H1 (cell line): ENCODE measurements at regions not wholly inside any gene's neighbourhood (a gene's known extent, or its start where the extent isn't known, plus 50 kb on each side); places are given as distances from the start of the nearest gene placed in this dataset.

ENCODE experiments used
- CTCF ChIA-PET: fragments of 300-600 bp; sonication (Branson Sonifier 250); formaldehyde crosslinking; loops from one replicate; lab custom pipeline; 2021; ENCODE audit not compliant: partially characterized antibody; lab: Charles Lee
- POLR2A ChIA-PET: fragments of 300-600 bp; sonication (Branson Sonifier 250); formaldehyde crosslinking; loops from one replicate; lab custom pipeline; 2021; ENCODE audit warnings: inconsistent platforms; ENCODE audit not compliant: partially characterized antibody; lab: Charles Lee
- DNase-seq, 2 experiments: peaks; one replicate each; pipeline versions ENCODE4 v3.0.0 to v3.0.0-alpha.2; 2010 to 2022; ENCODE audit warnings: low spot score in 2 of 2, low read depth in 1 of 2, mixed read lengths in 1 of 2
- FAIRE-seq: peaks from 2 replicates; lab custom pipeline; 2011; peaks lifted over from hg19 to GRCh38; lab: Jason Lieb, UNC
- H2AFZ ChIP-seq: 2 replicates; pipeline ENCODE4 v1.8.1; 2012; ENCODE audit warnings: low read length, inconsistent platforms
- H2AK5ac ChIP-seq: 2 replicates; pipeline ENCODE4 v1.6.1; 2013; ENCODE audit warnings: low read depth, low read length
- H2BK120ac ChIP-seq: replicated peaks from 2 replicates; pipeline ENCODE3; 2013; ENCODE audit warnings: low read depth, low read length, inconsistent platforms
- H2BK12ac ChIP-seq: 2 replicates; pipeline ENCODE4 v1.6.1; 2013; ENCODE audit warnings: low read depth, low read length
- H2BK15ac ChIP-seq: 2 replicates; pipeline ENCODE4 v1.6.1; 2013; ENCODE audit warnings: low read length
- H2BK20ac ChIP-seq: 2 replicates; pipeline ENCODE4 v1.6.1; 2013; ENCODE audit warnings: low read length
- H2BK5ac ChIP-seq: 2 replicates; pipeline ENCODE4 v1.6.1; 2013; ENCODE audit warnings: low read depth, low read length
- H3K14ac ChIP-seq: 2 replicates; pipeline ENCODE4 v1.6.1; 2013; ENCODE audit warnings: inconsistent platforms; ENCODE audit not compliant: insufficient read length
- H3K18ac ChIP-seq: 2 replicates; pipeline ENCODE4 v1.6.1; 2013; ENCODE audit warnings: low read length; ENCODE audit errors: extremely low read depth
- H3K23ac ChIP-seq: 2 replicates; pipeline ENCODE4 v1.6.1; 2013; ENCODE audit warnings: inconsistent platforms; ENCODE audit not compliant: insufficient read length
- H3K23me2 ChIP-seq: 2 replicates; pipeline ENCODE4 v1.6.1; 2013; ENCODE audit warnings: low read depth, low read length
- H3K27ac ChIP-seq: 2 replicates; pipeline ENCODE4 v1.6.1; 2011; ENCODE audit warnings: low read depth, low read length, inconsistent platforms
- H3K27me3 ChIP-seq, 4 experiments: replicated peaks in 1 of 4; 1 replicate in 1 of 4; 2 replicates in 3 of 4; pipeline versions ENCODE4 v1.6.1 to v1.8.1; 2011 to 2013; ENCODE audit warnings: low read length in 3 of 4, mild to moderate bottlenecking in 3 of 4, inconsistent platforms in 2 of 4, mixed read lengths in 2 of 4, moderate library complexity in 1 of 4; ENCODE audit not compliant: control insufficient read depth in 3 of 4, insufficient read depth in 3 of 4; ENCODE audit errors: extremely low read depth in 1 of 4
- H3K36me3 ChIP-seq, 4 experiments: 2 replicates each; pipeline versions ENCODE4 v1.6.1 to v1.8.1; 2011 to 2013; ENCODE audit warnings: mild to moderate bottlenecking in 4 of 4, low read length in 3 of 4, moderate library complexity in 2 of 4, control low read depth in 1 of 4, inconsistent platforms in 1 of 4; ENCODE audit not compliant: insufficient read depth in 4 of 4, control insufficient read depth in 2 of 4
- H3K4ac ChIP-seq: replicated peaks from 2 replicates; pipeline ENCODE3; 2013; ENCODE audit warnings: low read length, low read depth, mixed read lengths, inconsistent platforms; ENCODE audit not compliant: insufficient read length
- H3K4me1 ChIP-seq, 4 experiments: replicated peaks in 1 of 4; 1 replicate in 1 of 4; 2 replicates in 3 of 4; pipeline versions ENCODE4 v1.6.1 to v1.8.1; 2011 to 2013; ENCODE audit warnings: low read length in 3 of 4, inconsistent platforms in 2 of 4, mixed read lengths in 1 of 4; ENCODE audit not compliant: insufficient read depth in 4 of 4, control insufficient read depth in 3 of 4
- H3K4me2 ChIP-seq, 2 experiments: 2 replicates each; pipeline versions ENCODE4 v1.6.1 to v1.8.1; 2011 to 2013; ENCODE audit warnings: low read depth in 2 of 2, low read length in 2 of 2, control low read depth in 1 of 2, inconsistent platforms in 1 of 2, mild to moderate bottlenecking in 1 of 2; ENCODE audit not compliant: insufficient read depth in 1 of 2
- H3K4me3 ChIP-seq, 4 experiments: fragments of 200-600, 300-600 bp in 1 of 4; sonication (generic), shearing (Covaris generic), sonication (Bioruptor Twin) in 1 of 4; 2 replicates each; pipeline versions ENCODE4 v1.5.1 to v1.8.1; 2011 to 2016; ENCODE audit warnings: low read length in 4 of 4, low read depth in 3 of 4, control low read depth in 2 of 4, inconsistent platforms in 2 of 4, mild to moderate bottlenecking in 2 of 4, mixed read lengths in 1 of 4, moderate library complexity in 1 of 4; ENCODE audit not compliant: insufficient read depth in 2 of 4; ENCODE audit errors: extremely low read depth in 1 of 4
- H3K56ac ChIP-seq: replicated peaks from 2 replicates; pipeline ENCODE3; 2013; ENCODE audit warnings: low read depth, mild to moderate bottlenecking, mixed read lengths, low read length, inconsistent platforms; ENCODE audit not compliant: insufficient read length
- H3K79me1 ChIP-seq: 2 replicates; pipeline ENCODE4 v1.6.1; 2013; ENCODE audit warnings: low read depth, low read length, control low read depth
- H3K79me2 ChIP-seq, 2 experiments: 2 replicates each; pipeline versions ENCODE4 v1.6.1 to v1.8.1; 2012 to 2013; ENCODE audit warnings: low read length in 2 of 2, mild to moderate bottlenecking in 2 of 2, inconsistent platforms in 1 of 2; ENCODE audit not compliant: insufficient read depth in 2 of 2, control insufficient read depth in 1 of 2
- H3K9ac ChIP-seq, 4 experiments: replicated peaks in 1 of 4; 1 replicate in 1 of 4; 2 replicates in 3 of 4; pipeline versions ENCODE4 v1.6.1 to v1.8.1; 2011 to 2013; ENCODE audit warnings: low read depth in 3 of 4, low read length in 3 of 4, control low read depth in 2 of 4, mild to moderate bottlenecking in 2 of 4, moderate library complexity in 2 of 4, inconsistent platforms in 1 of 4; ENCODE audit errors: extremely low read depth in 1 of 4
- H3K9me3 ChIP-seq, 2 experiments: 2 replicates each; pipeline versions ENCODE4 v1.6.1 to v1.8.1; 2012 to 2013; ENCODE audit warnings: mild to moderate bottlenecking in 2 of 2, moderate library complexity in 2 of 2, control low read depth in 1 of 2, inconsistent platforms in 1 of 2, low read depth in 1 of 2, low read length in 1 of 2, mixed read lengths in 1 of 2; ENCODE audit not compliant: insufficient read depth in 2 of 2
- H4K20me1 ChIP-seq, 2 experiments: replicated peaks in 1 of 2; 2 replicates each; pipeline versions ENCODE3 to v1.8.1; 2011 to 2013; ENCODE audit warnings: inconsistent platforms in 2 of 2, low read length in 2 of 2, mild to moderate bottlenecking in 1 of 2; ENCODE audit not compliant: insufficient read depth in 2 of 2, control insufficient read depth in 1 of 2
- H4K5ac ChIP-seq: 2 replicates; pipeline ENCODE4 v1.6.1; 2013; ENCODE audit warnings: low read length, low read depth, mixed read lengths, inconsistent platforms; ENCODE audit not compliant: insufficient read length
- H4K8ac ChIP-seq: 2 replicates; pipeline ENCODE4 v1.8.0; 2013; ENCODE audit warnings: mild to moderate bottlenecking, moderate library complexity, low read length, inconsistent platforms; ENCODE audit not compliant: insufficient read depth; ENCODE audit errors: extremely low read depth
- H4K91ac ChIP-seq: replicated peaks from 2 replicates; pipeline ENCODE3; 2013; ENCODE audit warnings: low read length, mixed read lengths, inconsistent platforms; ENCODE audit not compliant: insufficient read length
- SAP30 ChIP-seq: fragments of 300-600 bp; sonication (generic); IDR thresholded peaks from 2 replicates; pipeline ENCODE4 v1.7.1; 2012; ENCODE audit warnings: low read length, moderate library complexity, mild to moderate bottlenecking, inconsistent platforms; ENCODE audit not compliant: insufficient read depth, insufficient replicate concordance
- SIRT6 ChIP-seq: IDR thresholded peaks from one replicate; pipeline ENCODE4 v1.7.1; 2012; ENCODE audit warnings: low read length, inconsistent platforms
- TAF7 ChIP-seq: optimal IDR thresholded peaks from 2 replicates; pipeline ENCODE3; 2011; ENCODE audit warnings: low read depth, mild to moderate bottlenecking, inconsistent platforms, low read length, moderate library complexity, borderline replicate concordance
- WGBS, 2 experiments: shearing (Covaris generic) in 1 of 2; methylation state at CpG; one replicate each; pipeline versions ENCODE4 v1.1.6 to v1.1.7; 2013 to 2015; ENCODE audit warnings: low lambda C conversion rate in 2 of 2, mixed read lengths in 2 of 2, inconsistent platforms in 1 of 2, low coverage in 1 of 2, missing lambda C conversion rate in 1 of 2; ENCODE audit not compliant: insufficient replicate concordance in 2 of 2, insufficient coverage in 1 of 2, insufficient read length in 1 of 2; ENCODE audit errors: extremely low coverage in 1 of 2, missing lambda C conversion rate in 1 of 2; 5-methylcytosine and 5-hydroxymethylcytosine counted together

DNA sequence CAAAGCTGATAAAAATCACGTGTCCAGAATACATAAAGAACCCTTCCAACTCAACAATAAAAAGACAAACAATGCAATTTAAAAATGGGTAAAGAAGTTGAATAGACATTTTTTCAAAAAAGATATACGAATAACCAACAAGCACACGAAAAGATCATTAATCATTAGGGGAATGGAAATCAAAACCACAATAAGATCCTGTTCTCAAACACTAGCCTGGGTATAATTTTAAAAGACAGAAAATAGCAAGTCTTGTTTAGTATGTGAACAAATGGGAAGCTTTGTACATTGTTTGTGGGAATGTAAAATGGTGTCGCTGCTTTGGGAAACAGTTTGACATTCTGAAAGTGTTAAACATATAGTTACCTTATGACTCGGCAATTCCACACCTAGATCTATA, 86.3 kb upstream of the LMNTD1 start:
- no peaks in the 10 kb centered on the region for H3K27me3 ChIP-seq
- no peak overlapping the region for H3K4ac ChIP-seq
- no peak overlapping the region for H2BK120ac ChIP-seq
- H2BK20ac ChIP-seq: no peak overlapping the region
- no peak overlapping the region for H2BK12ac ChIP-seq
- H4K91ac ChIP-seq: no peak overlapping the region
- no peaks in the 10 kb centered on the region for H3K9me3 ChIP-seq
- no peaks in the 10 kb centered on the region for H3K4me1 ChIP-seq
- FAIRE-seq (no peak), DNase-seq (no peak)
- no peak overlapping the region for H3K14ac ChIP-seq
- H3K27ac ChIP-seq: no peak overlapping the region
- no peak overlapping the region for H4K8ac ChIP-seq
- no peak overlapping the region for H4K5ac ChIP-seq
- H4K20me1 ChIP-seq: no peaks in the 10 kb centered on the region
- 91% methylated on average over 5 of the region's 5 CpGs; no CpG with 5 or more reads in 1 of the 2 experiments for WGBS, 2 experiments
- H3K79me2 ChIP-seq: no peaks in the 10 kb centered on the region
- no peak overlapping the region for H3K9ac ChIP-seq
- H3K56ac ChIP-seq: no peak overlapping the region
- no peak overlapping the region for H2BK5ac ChIP-seq
- no peaks in the 10 kb centered on the region for H3K79me1 ChIP-seq
- ChIA-PET POLR2A (no interaction called here), CTCF (interaction anchor here (1.8 kb wide), 1 partner anchor 8 kb away, joined by 6 read pairs; no protein-coding TSS in a partner anchor)
- no peak for TF ChIP-seq SIRT6
- TF ChIP-seq SAP30: no peak
- TF ChIP-seq TAF7: no peak
- H2BK15ac ChIP-seq: no peak overlapping the region
- no peak overlapping the region for H2AK5ac ChIP-seq
- H3K18ac ChIP-seq: no peak overlapping the region
- no peak overlapping the region for H3K23ac ChIP-seq
- H3K36me3 ChIP-seq: no peaks in the 10 kb centered on the region
- H2AFZ ChIP-seq: no peak overlapping the region
- no peak overlapping the region for H3K4me3 ChIP-seq
- H3K4me2 ChIP-seq: no peak overlapping the region
- no peaks in the 10 kb centered on the region for H3K23me2 ChIP-seq
